ENCODE measurements at regions not wholly inside any gene's neighbourhood (a gene's known extent, or its start where the extent isn't known, plus 50 kb on each side); places are given as distances from the start of the nearest gene placed in this dataset.

DNA sequence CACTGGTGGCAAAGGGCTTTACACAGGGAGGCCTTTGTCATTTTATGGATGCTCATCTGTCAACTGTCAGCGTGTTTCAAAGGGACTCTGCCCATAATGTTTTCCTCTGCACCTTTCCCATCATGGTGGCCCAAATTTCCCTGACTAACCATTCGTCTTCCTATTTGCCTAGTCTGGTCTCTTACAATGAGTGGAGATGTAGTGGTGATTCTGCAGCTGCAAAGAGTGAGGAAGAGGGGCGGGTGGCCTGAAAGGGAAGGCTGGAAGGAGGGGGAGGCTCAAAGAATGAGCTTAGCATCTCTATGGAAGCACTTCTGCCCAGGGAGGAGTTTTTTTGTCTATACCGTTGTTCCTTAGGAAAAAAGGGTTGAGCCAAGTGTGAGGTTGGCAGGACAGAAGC, 447.5 kb downstream of the NKX6-1 start:
- TF ChIP-seq, protein P1, sequence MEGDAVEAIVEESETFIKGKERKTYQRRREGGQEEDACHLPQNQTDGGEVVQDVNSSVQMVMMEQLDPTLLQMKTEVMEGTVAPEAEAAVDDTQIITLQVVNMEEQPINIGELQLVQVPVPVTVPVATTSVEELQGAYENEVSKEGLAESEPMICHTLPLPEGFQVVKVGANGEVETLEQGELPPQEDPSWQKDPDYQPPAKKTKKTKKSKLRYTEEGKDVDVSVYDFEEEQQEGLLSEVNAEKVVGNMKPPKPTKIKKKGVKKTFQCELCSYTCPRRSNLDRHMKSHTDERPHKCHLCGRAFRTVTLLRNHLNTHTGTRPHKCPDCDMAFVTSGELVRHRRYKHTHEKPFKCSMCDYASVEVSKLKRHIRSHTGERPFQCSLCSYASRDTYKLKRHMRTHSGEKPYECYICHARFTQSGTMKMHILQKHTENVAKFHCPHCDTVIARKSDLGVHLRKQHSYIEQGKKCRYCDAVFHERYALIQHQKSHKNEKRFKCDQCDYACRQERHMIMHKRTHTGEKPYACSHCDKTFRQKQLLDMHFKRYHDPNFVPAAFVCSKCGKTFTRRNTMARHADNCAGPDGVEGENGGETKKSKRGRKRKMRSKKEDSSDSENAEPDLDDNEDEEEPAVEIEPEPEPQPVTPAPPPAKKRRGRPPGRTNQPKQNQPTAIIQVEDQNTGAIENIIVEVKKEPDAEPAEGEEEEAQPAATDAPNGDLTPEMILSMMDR (IDR thresholded peaks at IDR 0.05): no peak
- TF ChIP-seq POLR2A (IDR thresholded peaks at IDR 0.05) (no peak), EP300 (IDR thresholded peaks at IDR 0.05) (no peak)

Data from tibial nerve (tissue), 4 donors.